ENCODE measurements at regions not wholly inside any gene's neighbourhood (a gene's known extent, or its start where the extent isn't known, plus 50 kb on each side); places are given as distances from the start of the nearest gene placed in this dataset.

GRCh38 chr11:45037434-45038005 lies 86.8 kb upstream of the TP53I11 start:
- no peak for DNase-seq

- no peak for DNase-seq
Observed at GRCh38 chr11:45038923-45039322, 88.2 kb upstream of the TP53I11 start.

- no peak for DNase-seq
Observed at GRCh38 chr11:45041596-45041995, 90.9 kb upstream of the TP53I11 start.

GRCh38 chr11:45042560-45042959 lies 91.9 kb upstream of the TP53I11 start:
- DNase-seq: no peak

GRCh38 chr11:45043755-45044475 lies 93.2 kb upstream of the TP53I11 start:
- no peak for DNase-seq

GRCh38 chr11:45045683-45046471 lies 95.2 kb upstream of the TP53I11 start:
- no peak for DNase-seq

GRCh38 chr11:45048313-45048841 lies 97.7 kb upstream of the TP53I11 start:
- DNase-seq: no peak

GRCh38 chr11:45048870-45049691 lies 97.4 kb upstream of the PRDM11 start:
- DNase-seq: no peak

GRCh38 chr11:45050111-45050510 lies 96.3 kb upstream of the PRDM11 start:
- DNase-seq: no peak

- DNase-seq: no peak
Observed at GRCh38 chr11:45051621-45052020, 94.8 kb upstream of the PRDM11 start.

GRCh38 chr11:45052361-45052760 lies 94.1 kb upstream of the PRDM11 start:
- DNase-seq: no peak

- no peak for DNase-seq
Observed at GRCh38 chr11:45053736-45054446, 92.5 kb upstream of the PRDM11 start.

- no peak for DNase-seq
Observed at GRCh38 chr11:45054956-45055355, 91.5 kb upstream of the PRDM11 start.

GRCh38 chr11:45056529-45056928 lies 89.9 kb upstream of the PRDM11 start:
- DNase-seq: no peak

- no peak for DNase-seq
Observed at GRCh38 chr11:45057938-45058646, 88.3 kb upstream of the PRDM11 start.

GRCh38 chr11:45058647-45058950 lies 87.8 kb upstream of the PRDM11 start:
- DNase-seq: no peak

GRCh38 chr11:45060707-45061106 lies 85.7 kb upstream of the PRDM11 start:
- no peak for DNase-seq

- no peak for DNase-seq
Observed at GRCh38 chr11:45061641-45062040, 84.8 kb upstream of the PRDM11 start.

GRCh38 chr11:45062115-45062514 lies 84.3 kb upstream of the PRDM11 start:
- DNase-seq: no peak

GRCh38 chr11:45062974-45063635 lies 83.3 kb upstream of the PRDM11 start:
- no peak for DNase-seq

GRCh38 chr11:45063669-45064068 lies 82.8 kb upstream of the PRDM11 start:
- no peak for DNase-seq

All from stimulated activated naive CD4-positive, alpha-beta T cell (primary cell).